ENCODE measurements at regions not wholly inside any gene's neighbourhood (a gene's known extent, or its start where the extent isn't known, plus 50 kb on each side); places are given as distances from the start of the nearest gene placed in this dataset.

- FAIRE-seq (no peak), DNase-seq (ENCODE audit: low read depth, low spot score) (no peak), ATAC-seq (no peak)
- H3K36me3 ChIP-seq (ENCODE audit: control insufficient read depth in 2 of 2, insufficient read depth in 2 of 2, low read length in 1 of 2): no peaks in the 10 kb centered on the region
- ChIA-PET CTCF (no interaction called here), POLR2A (no interaction called here), SMC1A (ENCODE audit: uncharacterized antibody, unreplicated experiment) (no interaction called here), RAD21 (ENCODE audit: unreplicated experiment) (no interaction called here)
- WGBS (ENCODE audit: insufficient coverage, insufficient replicate concordance, low lambda C conversion rate, missing lambda C conversion rate): 6% methylated on average over 2 of the region's 2 CpGs
- H4K20me1 ChIP-seq (ENCODE audit: control insufficient read depth, insufficient read depth): no peaks in the 10 kb centered on the region
- TF ChIP-seq SIN3A (IDR thresholded peaks at IDR 0.05; ENCODE audit: low read depth, low read length) (no peak), CBFB (IDR thresholded peaks at IDR 0.05; ENCODE audit: low read depth) (no peak), STAT1 (conservative IDR thresholded peaks at IDR 0.05) (no peak), KLF5 (IDR thresholded peaks at IDR 0.05; ENCODE audit: partially characterized antibody) (no peak), IRF4 (IDR thresholded peaks at IDR 0.05; ENCODE audit: low read depth, low read length) (no peak), HSF1 (IDR thresholded peaks at IDR 0.05; ENCODE audit: low read depth, low read length) (no peak), ZNF217 (IDR thresholded peaks at IDR 0.05) (no peak), JUND (IDR thresholded peaks at IDR 0.05; ENCODE audit: low read depth, low read length) (no peak), TBL1XR1 (IDR thresholded peaks at IDR 0.05; ENCODE audit: low read depth, low read length) (no peak), KAT2A (conservative IDR thresholded peaks at IDR 0.05; ENCODE audit: control insufficient read depth, low read depth, low read length) (no peak), CBX5 (IDR thresholded peaks at IDR 0.05; ENCODE audit: low read depth) (no peak), NFYB (IDR thresholded peaks at IDR 0.05; ENCODE audit: insufficient read depth, low read depth, low read length) (no peak), PBX3 (IDR thresholded peaks at IDR 0.05; ENCODE audit: insufficient replicate concordance, low read depth, low read length) (no peak), RAD51 (IDR thresholded peaks at IDR 0.05) (no peak)
- H3K27me3 ChIP-seq (replicated peaks in 1 of 2; ENCODE audit: control insufficient read depth in 2 of 2, insufficient read depth in 2 of 2, low read length in 1 of 2): no peaks in the 10 kb centered on the region
- H3K27ac ChIP-seq (ENCODE audit: control insufficient read depth, insufficient read depth): no peak overlapping the region
- no TSS peak for BruUV-seq (replicated peaks)
- no peaks in the 10 kb centered on the region for H3K4me1 ChIP-seq (ENCODE audit: control insufficient read depth, insufficient read depth, low read length)
- H3K4me3 ChIP-seq: no peak overlapping the region
- no peaks in the 10 kb centered on the region for H3K9me3 ChIP-seq (replicated peaks; ENCODE audit: control insufficient read depth, insufficient read depth, low read length)
- in situ Hi-C loops (cut with MboI) (no loop called here), intact Hi-C loops (cut with micrococcal nuclease; ENCODE audit: unreplicated experiment) (no loop called here)
- no peak overlapping the region for H2AFZ ChIP-seq (ENCODE audit: control insufficient read depth, low read depth, low read length)
- H3K9ac ChIP-seq (ENCODE audit: control insufficient read depth, insufficient read depth, low read length): no peak overlapping the region
- no peak overlapping the region for H3K4me2 ChIP-seq (ENCODE audit: control insufficient read depth, insufficient read depth)
- no peaks in the 10 kb centered on the region for H3K79me2 ChIP-seq (ENCODE audit: control insufficient read depth, insufficient read depth, low read length)
Measured at GRCh38 chr10:38226385-38226784, 132.2 kb downstream of the ZNF37A start.
